Activated B cell treated with CpG ODN at 0.5 μM for 24 hours (primary cell): ENCODE measurements at regions not wholly inside any gene's neighbourhood (a gene's known extent, or its start where the extent isn't known, plus 50 kb on each side); places are given as distances from the start of the nearest gene placed in this dataset.

Source experiments
- ATAC-seq: fragments of 200-7000 bp; cut with Tn5 transposase; one replicate; pipeline ENCODE4 v1.10.0; 2021; ENCODE audit warnings: low read depth, mild to moderate bottlenecking, moderate library complexity
- CTCF ChIA-PET: fragments of 350-600 bp; sonication (Branson Sonifier 250); formaldehyde crosslinking; loops from one replicate; lab custom pipeline; 2021; ENCODE audit warnings: antibody characterized with exemption; lab: Charles Lee
- POLR2A ChIA-PET: fragments of 350-600 bp; sonication (Branson Sonifier 250); formaldehyde crosslinking; loops from one replicate; lab custom pipeline; 2021; ENCODE audit warnings: antibody characterized with exemption; lab: Charles Lee
- DNase-seq: peaks from one replicate; pipeline ENCODE4 v3.0.0; 2022
- H3K27ac Mint-ChIP-seq: one replicate; pipeline ENCODE4 v1.8.0; 2020; ENCODE audit warnings: mixed read lengths
- H3K27me3 Mint-ChIP-seq: one replicate; pipeline ENCODE4 v1.8.0; 2021; ENCODE audit warnings: mixed read lengths
- H3K36me3 Mint-ChIP-seq: one replicate; pipeline ENCODE4 v1.8.0; 2021; ENCODE audit warnings: low read depth, mixed read lengths
- H3K4me1 Mint-ChIP-seq: one replicate; pipeline ENCODE4 v1.8.0; 2021; ENCODE audit warnings: mixed read lengths
- H3K4me3 Mint-ChIP-seq: one replicate; pipeline ENCODE4 v1.8.0; 2020; ENCODE audit warnings: mild to moderate bottlenecking, mixed read lengths
- H3K9me3 Mint-ChIP-seq: one replicate; pipeline ENCODE4 v1.8.0; 2020; ENCODE audit warnings: mixed read lengths
- intact Hi-C: fragments of 100-400 bp; cut with micrococcal nuclease; formaldehyde crosslinking; loops from one replicate; pipeline ENCODE4 v1.15.1; 2024
- TF ChIP-seq, protein P1 (sequence below): fragments of 200-600 bp; IDR thresholded peaks from one replicate; pipeline ENCODE4 v1.8.0; 2022; ENCODE audit warnings: antibody characterized with exemption, mild to moderate bottlenecking

DNA sequence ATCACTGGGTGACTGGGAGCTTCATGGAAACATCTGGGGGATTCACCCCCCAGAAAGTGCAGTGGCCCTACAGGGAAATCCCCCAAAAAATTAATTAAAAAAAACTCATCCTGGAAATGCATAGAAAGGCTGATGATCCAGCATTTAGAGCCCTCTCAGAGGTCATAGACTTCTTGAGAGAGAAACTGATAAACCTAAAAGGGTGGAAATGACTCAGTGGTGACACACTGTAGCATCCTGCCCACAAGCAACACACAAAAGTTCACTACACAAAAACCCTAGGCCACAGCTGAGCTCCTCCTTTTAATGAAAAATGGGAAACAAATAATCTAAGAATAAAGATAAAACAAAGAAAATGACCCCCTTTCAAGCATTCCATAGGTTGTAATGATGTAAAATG lies 911.5 kb downstream of the GLUD2 start:
- DNase-seq (no peak), ATAC-seq (no peak)
- H3K9me3 Mint-ChIP-seq, result peaks cover 3% of the 10 kb centered on the region
- ChIA-PET POLR2A (no interaction called here), CTCF (no interaction called here)
- H3K4me1 Mint-ChIP-seq, result no peaks in the 10 kb centered on the region
- TF ChIP-seq, protein P1, sequence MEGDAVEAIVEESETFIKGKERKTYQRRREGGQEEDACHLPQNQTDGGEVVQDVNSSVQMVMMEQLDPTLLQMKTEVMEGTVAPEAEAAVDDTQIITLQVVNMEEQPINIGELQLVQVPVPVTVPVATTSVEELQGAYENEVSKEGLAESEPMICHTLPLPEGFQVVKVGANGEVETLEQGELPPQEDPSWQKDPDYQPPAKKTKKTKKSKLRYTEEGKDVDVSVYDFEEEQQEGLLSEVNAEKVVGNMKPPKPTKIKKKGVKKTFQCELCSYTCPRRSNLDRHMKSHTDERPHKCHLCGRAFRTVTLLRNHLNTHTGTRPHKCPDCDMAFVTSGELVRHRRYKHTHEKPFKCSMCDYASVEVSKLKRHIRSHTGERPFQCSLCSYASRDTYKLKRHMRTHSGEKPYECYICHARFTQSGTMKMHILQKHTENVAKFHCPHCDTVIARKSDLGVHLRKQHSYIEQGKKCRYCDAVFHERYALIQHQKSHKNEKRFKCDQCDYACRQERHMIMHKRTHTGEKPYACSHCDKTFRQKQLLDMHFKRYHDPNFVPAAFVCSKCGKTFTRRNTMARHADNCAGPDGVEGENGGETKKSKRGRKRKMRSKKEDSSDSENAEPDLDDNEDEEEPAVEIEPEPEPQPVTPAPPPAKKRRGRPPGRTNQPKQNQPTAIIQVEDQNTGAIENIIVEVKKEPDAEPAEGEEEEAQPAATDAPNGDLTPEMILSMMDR, result no peak
- intact Hi-C loops, result no loop called here
- no peaks in the 10 kb centered on the region for H3K27me3 Mint-ChIP-seq
- H3K4me3 Mint-ChIP-seq, result no peak overlapping the region
- no peaks in the 10 kb centered on the region for H3K36me3 Mint-ChIP-seq
- H3K27ac Mint-ChIP-seq, result no peak overlapping the region

DNA sequence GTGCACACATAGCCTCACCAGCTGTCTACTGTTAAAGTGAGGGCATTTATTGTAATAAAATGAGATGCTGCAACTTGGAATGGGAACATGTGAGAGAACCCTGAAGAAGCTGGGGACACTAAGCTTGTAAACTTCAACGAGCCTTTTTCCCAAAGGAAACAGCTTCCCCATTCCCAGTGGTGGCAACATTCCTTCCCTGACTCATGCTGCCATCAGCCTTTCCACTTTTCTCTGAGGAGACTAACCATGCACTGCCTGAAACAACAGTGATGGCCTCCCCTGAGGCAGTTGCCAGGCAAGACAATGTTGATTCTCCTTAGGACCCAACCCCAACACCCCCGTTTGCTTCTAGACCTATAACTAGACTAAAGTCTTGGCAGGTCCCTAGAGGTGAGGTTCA lies 928.3 kb downstream of the GLUD2 start:
- H3K9me3 Mint-ChIP-seq, result no peaks in the 10 kb centered on the region
- TF ChIP-seq, protein P1, result no peak
- DNase-seq (no peak), ATAC-seq (no peak)
- intact Hi-C loops, result no loop called here
- no peak overlapping the region for H3K27ac Mint-ChIP-seq
- no peak overlapping the region for H3K4me3 Mint-ChIP-seq
- POLR2A ChIA-PET, result no interaction called here
- no peaks in the 10 kb centered on the region for H3K4me1 Mint-ChIP-seq
- no peaks in the 10 kb centered on the region for H3K27me3 Mint-ChIP-seq
- CTCF ChIA-PET, result no interaction called here
- no peaks in the 10 kb centered on the region for H3K36me3 Mint-ChIP-seq

DNA sequence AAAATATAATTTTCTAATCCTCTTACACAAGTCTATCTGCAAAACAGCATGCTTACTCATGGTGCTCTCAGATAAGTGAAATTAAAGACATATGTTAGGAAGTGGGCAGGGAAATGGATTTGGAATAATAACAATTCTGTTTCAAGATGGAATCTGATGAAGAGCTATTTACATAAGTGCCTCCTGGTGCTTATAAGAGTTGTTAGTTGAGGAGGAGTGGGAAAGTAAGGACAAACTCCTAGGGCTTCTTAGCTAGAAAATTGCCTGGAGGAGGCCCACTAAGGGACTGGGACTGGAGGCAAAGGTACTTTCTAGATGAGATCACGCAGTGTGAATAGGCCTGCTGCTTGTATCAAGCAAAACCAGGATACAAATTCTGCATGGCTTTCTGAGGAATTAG lies 939.8 kb downstream of the GLUD2 start:
- Mint-ChIP-seq H3K4me1 (no peaks in the 10 kb centered on the region), H3K4me3 (no peak overlapping the region), H3K27me3 (no peaks in the 10 kb centered on the region), H3K9me3 (peaks cover 4% of the 10 kb centered on the region), H3K36me3 (no peaks in the 10 kb centered on the region), H3K27ac (no peak overlapping the region)
- intact Hi-C loops, result no loop called here
- POLR2A ChIA-PET, result no interaction called here
- DNase-seq (no peak), ATAC-seq (no peak)
- CTCF ChIA-PET, result no interaction called here
- TF ChIP-seq, protein P1, result no peak

DNA sequence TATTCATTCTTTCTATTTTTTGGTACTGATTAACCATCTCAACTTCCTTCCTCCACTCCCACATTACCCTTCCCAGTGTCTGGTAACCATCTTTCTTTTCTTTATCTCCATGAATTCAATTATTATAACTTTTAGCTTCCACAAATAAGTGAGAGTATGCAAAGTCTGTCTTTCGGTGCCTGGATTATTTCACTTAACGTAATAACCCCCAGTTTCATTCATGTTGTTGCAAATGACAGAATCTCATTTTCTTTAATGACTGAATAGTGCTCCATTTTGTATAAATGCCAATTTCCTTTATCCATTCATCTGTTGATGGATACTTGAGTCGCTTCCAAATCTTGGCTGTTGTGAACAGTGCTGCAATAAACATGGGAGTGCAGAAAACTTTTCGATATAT lies 940.4 kb downstream of the GLUD2 start:
- CTCF ChIA-PET, result no interaction called here

DNA sequence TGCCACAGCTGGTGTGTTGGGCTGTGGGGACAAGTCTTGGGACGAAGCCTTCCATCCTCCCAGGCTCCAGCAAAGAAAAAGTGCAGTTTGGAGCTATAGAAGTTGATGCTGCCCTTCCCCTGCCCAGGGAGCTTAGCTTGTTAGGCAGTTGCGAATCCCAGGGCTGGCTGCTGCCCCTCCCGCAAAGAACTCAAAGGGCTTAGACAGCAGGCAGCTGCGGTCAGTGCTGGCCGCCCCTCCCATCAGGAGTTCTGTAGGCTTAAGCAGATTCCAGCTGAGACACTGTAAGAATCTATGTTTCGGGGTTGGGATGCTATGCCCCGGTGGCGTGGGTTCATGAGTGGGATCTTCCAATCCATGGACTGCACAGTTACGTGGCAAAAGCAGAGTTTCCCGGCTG lies 956.7 kb downstream of the GLUD2 start:
- no peaks in the 10 kb centered on the region for H3K27me3 Mint-ChIP-seq
- ATAC-seq (no peak), DNase-seq (no peak)
- no peaks in the 10 kb centered on the region for H3K36me3 Mint-ChIP-seq
- no peak overlapping the region for H3K4me3 Mint-ChIP-seq
- ChIA-PET POLR2A (no interaction called here), CTCF (no interaction called here)
- intact Hi-C loops, result no loop called here
- H3K9me3 Mint-ChIP-seq, result no peaks in the 10 kb centered on the region
- H3K4me1 Mint-ChIP-seq, result no peaks in the 10 kb centered on the region
- TF ChIP-seq, protein P1, result no peak
- no peak overlapping the region for H3K27ac Mint-ChIP-seq

More for the DNA sequence above, 940.4 kb downstream of the GLUD2 start:
- H3K27me3 Mint-ChIP-seq, result no peaks in the 10 kb centered on the region
- no peak for DNase-seq
- intact Hi-C loops, result no loop called here
- H3K36me3 Mint-ChIP-seq, result no peaks in the 10 kb centered on the region
- no peak overlapping the region for H3K4me3 Mint-ChIP-seq
- no peaks in the 10 kb centered on the region for H3K4me1 Mint-ChIP-seq
- TF ChIP-seq, protein P1, result no peak
- ATAC-seq, result no peak
- H3K27ac Mint-ChIP-seq, result no peak overlapping the region
- peaks cover 3% of the 10 kb centered on the region for H3K9me3 Mint-ChIP-seq
- POLR2A ChIA-PET, result no interaction called here
